ENCODE measurements at regions not wholly inside any gene's neighbourhood (a gene's known extent, or its start where the extent isn't known, plus 50 kb on each side); places are given as distances from the start of the nearest gene placed in this dataset.
"Not testable (repeated sequence)": the region's sequence is repeated elsewhere in the genome, so short reads cannot be mapped to it uniquely, and the experiment has no call there.

GRCh38 chr7:127317447-127317961 lies 64.8 kb upstream of the GRM8 start:
- peaks cover 0 to 9% (median 3%) of the 10 kb centered on the region in 3 donors for H3K9me3 Mint-ChIP-seq
- no CpG with 5 or more reads among the region's 1 CpG for WGBS (ENCODE audit: insufficient coverage)
- Histone ChIP-seq H3K4me3 (ENCODE audit: control insufficient read depth in 1 of 2, extremely low read depth in 1 of 2, low read length in 1 of 2) (no peak overlapping the region), H3K36me3 (ENCODE audit: control insufficient read depth in 2 of 2, extremely low read depth in 1 of 2, insufficient read depth in 1 of 2, low read length in 1 of 2) (no peaks in the 10 kb centered on the region), H3K27me3 (replicated peaks in 1 of 2; ENCODE audit: control insufficient read depth in 2 of 2, extremely low read depth in 1 of 2, insufficient read depth in 2 of 2, low read length in 1 of 2) (no peaks in the 10 kb centered on the region), H3K27ac (ENCODE audit: low read length) (no peak overlapping the region), H3K4me1 (ENCODE audit: control insufficient read depth in 1 of 2, extremely low read depth in 1 of 2, insufficient read depth in 2 of 2, low read length in 2 of 2) (peaks cover 0 to 4% of the 10 kb centered on the region in 2 experiments), H3K9me3 (no peaks in the 10 kb centered on the region)
- H3K27ac Mint-ChIP-seq, result no peak overlapping the region
- H3K4me1 Mint-ChIP-seq, result peaks cover 10 to 15% (median 10%) of the 10 kb centered on the region in 3 donors
- ATAC-seq (replicated peaks in 1 of 4), result no peak
- H3K36me3 Mint-ChIP-seq, result no peaks in the 10 kb centered on the region
- ChIA-PET CTCF (no interaction called here), POLR2A (no interaction called here)
- H3K27me3 Mint-ChIP-seq, result peaks cover 19 to 43% of the 10 kb centered on the region in 2 donors
- no peak overlapping the region for H3K4me3 Mint-ChIP-seq
- DNase-seq, result no peak

DNA sequence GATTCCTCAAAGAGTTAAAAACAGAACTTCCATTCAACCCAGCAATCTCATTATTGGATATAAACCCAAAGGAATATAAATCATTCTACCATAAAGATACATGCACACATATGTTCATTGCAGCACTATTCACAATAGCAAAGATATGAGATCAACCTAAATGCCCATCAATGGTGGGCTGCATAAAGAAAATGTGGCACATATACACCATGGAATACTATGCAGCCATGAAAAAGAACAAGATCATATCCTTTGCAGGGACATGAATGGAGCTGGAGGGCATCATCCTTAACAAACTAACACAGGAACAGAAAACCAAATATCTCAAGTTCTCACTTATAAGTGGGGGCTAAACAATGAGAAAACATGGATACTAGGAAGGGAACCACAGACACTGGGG lies 64.1 kb upstream of the GRM8 start:
- H3K27ac ChIP-seq (ENCODE audit: low read length); ATAC-seq (replicated peaks in 1 of 4); H3K4me3 Mint-ChIP-seq; H3K36me3 Mint-ChIP-seq; H3K9me3 ChIP-seq; H3K27me3 ChIP-seq (replicated peaks in 1 of 2; ENCODE audit: control insufficient read depth in 2 of 2, extremely low read depth in 1 of 2, insufficient read depth in 2 of 2, low read length in 1 of 2); H3K4me3 ChIP-seq (ENCODE audit: control insufficient read depth in 1 of 2, extremely low read depth in 1 of 2, low read length in 1 of 2); H3K4me1 ChIP-seq (ENCODE audit: control insufficient read depth in 1 of 2, extremely low read depth in 1 of 2, insufficient read depth in 2 of 2, low read length in 2 of 2); POLR2A ChIA-PET; H3K4me1 Mint-ChIP-seq; CTCF ChIA-PET; DNase-seq; H3K36me3 ChIP-seq (ENCODE audit: control insufficient read depth in 2 of 2, extremely low read depth in 1 of 2, insufficient read depth in 1 of 2, low read length in 1 of 2): not testable (repeated sequence)
- H3K9me3 Mint-ChIP-seq, result peaks cover 3 to 16% (median 5%) of the 10 kb centered on the region in 3 donors
- H3K27me3 Mint-ChIP-seq, result peaks cover 22 to 48% of the 10 kb centered on the region in 2 donors
- H3K27ac Mint-ChIP-seq, result peak overlapping the region in 1 of 2 donors; percentile 20

- ATAC-seq (replicated peaks in 1 of 4), result no peak
- no peak overlapping the region for H3K4me3 Mint-ChIP-seq
- POLR2A ChIA-PET, result interaction anchor here in 1 of 2 donors (0.5 kb wide), 1 partner anchor 1981 kb away, joined by 3 read pairs; no protein-coding TSS in a partner anchor
Observed at GRCh38 chr7:127304087-127304486, 51.3 kb upstream of the GRM8 start.

GRCh38 chr7:127303102-127303501 lies 50.4 kb upstream of the GRM8 start:
- ATAC-seq (replicated peaks in 1 of 4), result no peak

More at GRCh38 chr7:127304087-127304486, 51.3 kb upstream of the GRM8 start:
- Histone ChIP-seq H3K4me3 (ENCODE audit: control insufficient read depth in 1 of 2, extremely low read depth in 1 of 2, low read length in 1 of 2) (no peak overlapping the region), H3K9me3 (no peaks in the 10 kb centered on the region), H3K36me3 (ENCODE audit: control insufficient read depth in 2 of 2, extremely low read depth in 1 of 2, insufficient read depth in 1 of 2, low read length in 1 of 2) (no peaks in the 10 kb centered on the region), H3K27ac (ENCODE audit: low read length) (no peak overlapping the region), H3K27me3 (replicated peaks in 1 of 2; ENCODE audit: control insufficient read depth in 2 of 2, extremely low read depth in 1 of 2, insufficient read depth in 2 of 2, low read length in 1 of 2) (peaks cover 3 to 4% of the 10 kb centered on the region in 2 experiments), H3K4me1 (ENCODE audit: control insufficient read depth in 1 of 2, extremely low read depth in 1 of 2, insufficient read depth in 2 of 2, low read length in 2 of 2) (no peaks in the 10 kb centered on the region)
- 48% methylated on average over 3 of the region's 5 CpGs for WGBS (ENCODE audit: insufficient coverage)
- Mint-ChIP-seq H3K9me3 (peaks cover 0 to 13% (median 5%) of the 10 kb centered on the region in 3 donors), H3K4me1 (no peaks in the 10 kb centered on the region), H3K27ac (no peak overlapping the region), H3K36me3 (no peaks in the 10 kb centered on the region), H3K27me3 (peaks cover 15 to 41% of the 10 kb centered on the region in 2 donors)
- CTCF ChIA-PET, result interaction anchor here in 1 of 2 donors (1.1 kb wide), 1 partner anchor 44 kb away, joined by 4 read pairs; no protein-coding TSS in a partner anchor
- no peak for DNase-seq

More at GRCh38 chr7:127303102-127303501, 50.4 kb upstream of the GRM8 start:
- POLR2A ChIA-PET, result no interaction called here
- CTCF ChIA-PET, result no interaction called here
- Mint-ChIP-seq H3K4me1 (no peaks in the 10 kb centered on the region), H3K27me3 (peaks cover 23 to 45% of the 10 kb centered on the region in 2 donors), H3K27ac (no peak overlapping the region), H3K4me3 (no peak overlapping the region), H3K36me3 (no peaks in the 10 kb centered on the region), H3K9me3 (peaks cover 0 to 13% (median 5%) of the 10 kb centered on the region in 3 donors)
- Histone ChIP-seq H3K9me3 (no peaks in the 10 kb centered on the region), H3K4me3 (ENCODE audit: control insufficient read depth in 1 of 2, extremely low read depth in 1 of 2, low read length in 1 of 2) (no peak overlapping the region), H3K4me1 (ENCODE audit: control insufficient read depth in 1 of 2, extremely low read depth in 1 of 2, insufficient read depth in 2 of 2, low read length in 2 of 2) (no peaks in the 10 kb centered on the region), H3K36me3 (ENCODE audit: control insufficient read depth in 2 of 2, extremely low read depth in 1 of 2, insufficient read depth in 1 of 2, low read length in 1 of 2) (no peaks in the 10 kb centered on the region), H3K27me3 (replicated peaks in 1 of 2; ENCODE audit: control insufficient read depth in 2 of 2, extremely low read depth in 1 of 2, insufficient read depth in 2 of 2, low read length in 1 of 2) (peaks cover 0 to 3% of the 10 kb centered on the region in 2 experiments), H3K27ac (ENCODE audit: low read length) (no peak overlapping the region)
- 100% methylated on average over 1 of the region's 2 CpGs for WGBS (ENCODE audit: insufficient coverage)
- DNase-seq, result no peak
